Brain microvascular endothelial cell (primary cell): ENCODE measurements at regions not wholly inside any gene's neighbourhood (a gene's known extent, or its start where the extent isn't known, plus 50 kb on each side); places are given as distances from the start of the nearest gene placed in this dataset.

Experiments used
- DNase-seq: peaks from one replicate; pipeline ENCODE4 v3.0.0-alpha.2; 2020
- H3K27ac ChIP-seq: fragments of 250-450 bp; sonication (Bioruptor Pico); 2 replicates; pipeline ENCODE4 v1.5.1; 2020; ENCODE audit warnings: mild to moderate bottlenecking, moderate library complexity
- H3K27me3 ChIP-seq: fragments of 250-450 bp; sonication (Bioruptor Pico); replicated peaks from 2 replicates; pipeline ENCODE4 v1.5.1; 2020; ENCODE audit warnings: mild to moderate bottlenecking
- H3K36me3 ChIP-seq: fragments of 250-450 bp; sonication (Bioruptor Pico); replicated peaks from 2 replicates; pipeline ENCODE4 v1.5.1; 2020; ENCODE audit warnings: mild to moderate bottlenecking
- H3K4me3 ChIP-seq: 2 replicates; pipeline ENCODE4 v1.5.1; 2011; ENCODE audit warnings: low read depth, mild to moderate bottlenecking, control low read depth, low read length, moderate library complexity
- CTCF ChIP-seq: IDR thresholded peaks from 2 replicates; pipeline ENCODE4 v1.5.1; 2011; ENCODE audit warnings: low read depth, mild to moderate bottlenecking, moderate library complexity, low read length, control low read depth, inconsistent platforms; ENCODE audit errors: missing control alignments
- in situ Hi-C: cut with HindIII; loops from 2 replicates; pipeline ENCODE4 v1.10.0; 2017; ENCODE audit warnings: low sequenced_read_pairs, low pct_ligation_motif_present

GRCh38 chr18:56139372-56139771 lies 499.0 kb downstream of the TXNL1 start:
- no peak for DNase-seq
- in situ Hi-C loops, result no loop called here
- Histone ChIP-seq H3K27ac (peak overlapping the region; percentile 8), H3K27me3 (no peaks in the 10 kb centered on the region), H3K4me3 (no peak overlapping the region), H3K36me3 (no peaks in the 10 kb centered on the region)
- TF ChIP-seq CTCF, result no peak

- no peaks in the 10 kb centered on the region for H3K36me3 ChIP-seq
- in situ Hi-C loops, result no loop called here
- no peak overlapping the region for H3K4me3 ChIP-seq
- no peaks in the 10 kb centered on the region for H3K27me3 ChIP-seq
- TF ChIP-seq CTCF, result no peak
- H3K27ac ChIP-seq, result no peak overlapping the region
- no peak for DNase-seq
Observed at GRCh38 chr18:56136105-56136504, 502.3 kb downstream of the TXNL1 start.

- DNase-seq, result no peak
- Histone ChIP-seq H3K36me3 (no peaks in the 10 kb centered on the region), H3K27me3 (no peaks in the 10 kb centered on the region), H3K27ac (no peak overlapping the region), H3K4me3 (no peak overlapping the region)
- TF ChIP-seq CTCF, result no peak
- in situ Hi-C loops, result no loop called here
Observed at GRCh38 chr18:56130481-56130880, 507.9 kb downstream of the TXNL1 start.

GRCh38 chr18:56128153-56128791 lies 510.1 kb downstream of the TXNL1 start:
- no peaks in the 10 kb centered on the region for H3K27me3 ChIP-seq
- no peak overlapping the region for H3K27ac ChIP-seq
- in situ Hi-C loops, result no loop called here
- no peak for TF ChIP-seq CTCF
- H3K36me3 ChIP-seq, result no peaks in the 10 kb centered on the region
- H3K4me3 ChIP-seq, result no peak overlapping the region
- no peak for DNase-seq

GRCh38 chr18:56127322-56128099 lies 510.9 kb downstream of the TXNL1 start:
- no peak overlapping the region for H3K27ac ChIP-seq
- no peaks in the 10 kb centered on the region for H3K36me3 ChIP-seq
- DNase-seq, result no peak
- in situ Hi-C loops, result no loop called here
- TF ChIP-seq CTCF, result no peak
- no peaks in the 10 kb centered on the region for H3K27me3 ChIP-seq
- no peak overlapping the region for H3K4me3 ChIP-seq
